GM23338 (cell line): ENCODE measurements at regions not wholly inside any gene's neighbourhood (a gene's known extent, or its start where the extent isn't known, plus 50 kb on each side); places are given as distances from the start of the nearest gene placed in this dataset.

Source experiments
- ATAC-seq: fragments of 200-7000 bp; cut with Tn5 transposase; 3 replicates; pipeline ENCODE4 v1.9.1; 2020
- DNase-seq: peaks from one replicate; pipeline ENCODE4 v3.0.0-alpha.2; 2015; ENCODE audit warnings: low spot score
- H2AFZ ChIP-seq: fragments of 200-600 bp; sonication (generic); 2 replicates; pipeline ENCODE4 v1.8.0; 2016; ENCODE audit warnings: antibody characterized with exemption, mild to moderate bottlenecking, moderate library complexity
- H3F3A ChIP-seq: fragments of 200-600 bp; sonication (generic); replicated peaks from 2 replicates; pipeline ENCODE4 v1.8.0; 2017; ENCODE audit warnings: antibody characterized with exemption, mixed run types, low read depth
- H3K27ac ChIP-seq: fragments of 200-600 bp; sonication (generic); 2 replicates; pipeline ENCODE4 v1.6.1; 2016; ENCODE audit warnings: low read depth
- H3K27me3 ChIP-seq: fragments of 200-600 bp; sonication (generic); 2 replicates; pipeline ENCODE4 v1.8.0; 2016; ENCODE audit warnings: mild to moderate bottlenecking, mixed run types, moderate library complexity; ENCODE audit not compliant: insufficient read depth
- H3K36me3 ChIP-seq: fragments of 200-600 bp; sonication (generic); 2 replicates; pipeline ENCODE4 v1.8.0; 2016; ENCODE audit warnings: mild to moderate bottlenecking; ENCODE audit not compliant: insufficient read depth
- H3K4me1 ChIP-seq: fragments of 200-600 bp; sonication (generic); 2 replicates; pipeline ENCODE4 v1.8.0; 2016; ENCODE audit warnings: mild to moderate bottlenecking, moderate library complexity; ENCODE audit not compliant: insufficient read depth
- H3K4me2 ChIP-seq: fragments of 200-600 bp; sonication (generic); 2 replicates; pipeline ENCODE4 v1.7.1; 2017; ENCODE audit warnings: mixed run types
- H3K4me3 ChIP-seq: fragments of 200-600 bp; sonication (generic); 2 replicates; pipeline ENCODE4 v1.6.1; 2016; ENCODE audit warnings: mixed run types
- H3K79me2 ChIP-seq: fragments of 200-600 bp; sonication (generic); replicated peaks from 2 replicates; pipeline ENCODE4 v1.8.0; 2017; ENCODE audit warnings: mild to moderate bottlenecking; ENCODE audit not compliant: insufficient read depth
- H3K9me2 ChIP-seq: fragments of 200-600 bp; sonication (generic); 2 replicates; pipeline ENCODE4 v1.8.0; 2017; ENCODE audit not compliant: insufficient read depth
- H4K20me1 ChIP-seq: fragments of 200-600 bp; sonication (generic); replicated peaks from 2 replicates; pipeline ENCODE4 v1.8.0; 2017; ENCODE audit warnings: mild to moderate bottlenecking; ENCODE audit not compliant: insufficient read depth
- H3K27ac Mint-ChIP-seq: 2 replicates; pipeline ENCODE4 v1.8.0; 2020; ENCODE audit warnings: inconsistent platforms, mild to moderate bottlenecking, moderate library complexity, mixed read lengths
- H3K27me3 Mint-ChIP-seq: 3 replicates; pipeline ENCODE4 v1.8.0; 2022; ENCODE audit warnings: low read depth, mild to moderate bottlenecking, moderate library complexity, mixed read lengths, inconsistent platforms; ENCODE audit not compliant: insufficient read depth, poor library complexity
- H3K36me3 Mint-ChIP-seq: 3 replicates; pipeline ENCODE4 v1.8.0; 2021; ENCODE audit warnings: low read depth, mild to moderate bottlenecking, inconsistent platforms, moderate library complexity, mixed read lengths
- H3K4me1 Mint-ChIP-seq: 3 replicates; pipeline ENCODE4 v1.8.0; 2020; ENCODE audit warnings: mild to moderate bottlenecking, inconsistent platforms, mixed read lengths
- H3K4me3 Mint-ChIP-seq: 3 replicates; pipeline ENCODE4 v1.8.0; 2021; ENCODE audit warnings: moderate library complexity, mild to moderate bottlenecking, inconsistent platforms, mixed read lengths
- H3K9me3 Mint-ChIP-seq: 3 replicates; pipeline ENCODE4 v1.8.0; 2020; ENCODE audit warnings: moderate library complexity, mild to moderate bottlenecking, inconsistent platforms, mixed read lengths
- CREB1 ChIP-seq: fragments of 250-450 bp; sonication (Bioruptor Pico); IDR thresholded peaks from 2 replicates; pipeline ENCODE4 v1.5.0; 2020; ENCODE audit warnings: low read depth, mild to moderate bottlenecking, moderate library complexity
- JUNB ChIP-seq: IDR thresholded peaks from one replicate; pipeline ENCODE4 v1.6.1; 2016; ENCODE audit warnings: antibody characterized with exemption; ENCODE audit not compliant: unreplicated experiment
- POLR2AphosphoS5 ChIP-seq: IDR thresholded peaks from 2 replicates; pipeline ENCODE4 v1.6.1; 2016; ENCODE audit warnings: antibody characterized with exemption, low read depth
- STAT1 ChIP-seq: IDR thresholded peaks from one replicate; pipeline ENCODE4 v1.6.1; 2016; ENCODE audit warnings: antibody characterized with exemption; ENCODE audit not compliant: unreplicated experiment
- ZNF331 ChIP-seq: fragments of 250-450 bp; sonication (Bioruptor Pico); IDR thresholded peaks from 2 replicates; pipeline ENCODE4 v1.5.0; 2020; ENCODE audit warnings: low read depth, mild to moderate bottlenecking, moderate library complexity
- TF ChIP-seq, protein P1 (sequence below): fragments of 250-450 bp; sonication (Bioruptor Pico); IDR thresholded peaks from 2 replicates; pipeline ENCODE4 v1.5.0; 2020; ENCODE audit warnings: mild to moderate bottlenecking, moderate library complexity
- TF ChIP-seq, protein P2 (sequence below): IDR thresholded peaks from one replicate; pipeline ENCODE4 v1.6.1; 2018; ENCODE audit warnings: antibody characterized with exemption; ENCODE audit not compliant: unreplicated experiment

DNA sequence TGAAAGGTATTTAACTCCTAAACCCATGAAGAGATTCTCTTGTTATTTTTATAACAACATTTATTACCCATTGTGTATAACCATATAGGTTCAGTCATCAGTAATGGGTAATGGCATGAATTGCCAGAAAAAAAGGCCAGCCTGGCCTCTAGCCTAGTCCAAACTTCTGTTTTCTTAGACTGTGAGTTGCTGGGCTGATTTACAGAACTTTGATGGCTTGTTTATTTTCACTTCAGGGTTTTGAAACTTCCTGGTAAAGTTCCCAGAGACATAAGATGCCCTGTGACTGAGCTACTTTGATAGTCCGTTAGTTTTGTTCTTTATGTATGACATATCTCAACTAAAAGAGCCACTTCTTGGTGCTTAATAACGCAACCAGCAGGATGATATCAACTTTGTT lies 164.8 kb downstream of the METTL4 start (continued):
- TF ChIP-seq, protein P1, sequence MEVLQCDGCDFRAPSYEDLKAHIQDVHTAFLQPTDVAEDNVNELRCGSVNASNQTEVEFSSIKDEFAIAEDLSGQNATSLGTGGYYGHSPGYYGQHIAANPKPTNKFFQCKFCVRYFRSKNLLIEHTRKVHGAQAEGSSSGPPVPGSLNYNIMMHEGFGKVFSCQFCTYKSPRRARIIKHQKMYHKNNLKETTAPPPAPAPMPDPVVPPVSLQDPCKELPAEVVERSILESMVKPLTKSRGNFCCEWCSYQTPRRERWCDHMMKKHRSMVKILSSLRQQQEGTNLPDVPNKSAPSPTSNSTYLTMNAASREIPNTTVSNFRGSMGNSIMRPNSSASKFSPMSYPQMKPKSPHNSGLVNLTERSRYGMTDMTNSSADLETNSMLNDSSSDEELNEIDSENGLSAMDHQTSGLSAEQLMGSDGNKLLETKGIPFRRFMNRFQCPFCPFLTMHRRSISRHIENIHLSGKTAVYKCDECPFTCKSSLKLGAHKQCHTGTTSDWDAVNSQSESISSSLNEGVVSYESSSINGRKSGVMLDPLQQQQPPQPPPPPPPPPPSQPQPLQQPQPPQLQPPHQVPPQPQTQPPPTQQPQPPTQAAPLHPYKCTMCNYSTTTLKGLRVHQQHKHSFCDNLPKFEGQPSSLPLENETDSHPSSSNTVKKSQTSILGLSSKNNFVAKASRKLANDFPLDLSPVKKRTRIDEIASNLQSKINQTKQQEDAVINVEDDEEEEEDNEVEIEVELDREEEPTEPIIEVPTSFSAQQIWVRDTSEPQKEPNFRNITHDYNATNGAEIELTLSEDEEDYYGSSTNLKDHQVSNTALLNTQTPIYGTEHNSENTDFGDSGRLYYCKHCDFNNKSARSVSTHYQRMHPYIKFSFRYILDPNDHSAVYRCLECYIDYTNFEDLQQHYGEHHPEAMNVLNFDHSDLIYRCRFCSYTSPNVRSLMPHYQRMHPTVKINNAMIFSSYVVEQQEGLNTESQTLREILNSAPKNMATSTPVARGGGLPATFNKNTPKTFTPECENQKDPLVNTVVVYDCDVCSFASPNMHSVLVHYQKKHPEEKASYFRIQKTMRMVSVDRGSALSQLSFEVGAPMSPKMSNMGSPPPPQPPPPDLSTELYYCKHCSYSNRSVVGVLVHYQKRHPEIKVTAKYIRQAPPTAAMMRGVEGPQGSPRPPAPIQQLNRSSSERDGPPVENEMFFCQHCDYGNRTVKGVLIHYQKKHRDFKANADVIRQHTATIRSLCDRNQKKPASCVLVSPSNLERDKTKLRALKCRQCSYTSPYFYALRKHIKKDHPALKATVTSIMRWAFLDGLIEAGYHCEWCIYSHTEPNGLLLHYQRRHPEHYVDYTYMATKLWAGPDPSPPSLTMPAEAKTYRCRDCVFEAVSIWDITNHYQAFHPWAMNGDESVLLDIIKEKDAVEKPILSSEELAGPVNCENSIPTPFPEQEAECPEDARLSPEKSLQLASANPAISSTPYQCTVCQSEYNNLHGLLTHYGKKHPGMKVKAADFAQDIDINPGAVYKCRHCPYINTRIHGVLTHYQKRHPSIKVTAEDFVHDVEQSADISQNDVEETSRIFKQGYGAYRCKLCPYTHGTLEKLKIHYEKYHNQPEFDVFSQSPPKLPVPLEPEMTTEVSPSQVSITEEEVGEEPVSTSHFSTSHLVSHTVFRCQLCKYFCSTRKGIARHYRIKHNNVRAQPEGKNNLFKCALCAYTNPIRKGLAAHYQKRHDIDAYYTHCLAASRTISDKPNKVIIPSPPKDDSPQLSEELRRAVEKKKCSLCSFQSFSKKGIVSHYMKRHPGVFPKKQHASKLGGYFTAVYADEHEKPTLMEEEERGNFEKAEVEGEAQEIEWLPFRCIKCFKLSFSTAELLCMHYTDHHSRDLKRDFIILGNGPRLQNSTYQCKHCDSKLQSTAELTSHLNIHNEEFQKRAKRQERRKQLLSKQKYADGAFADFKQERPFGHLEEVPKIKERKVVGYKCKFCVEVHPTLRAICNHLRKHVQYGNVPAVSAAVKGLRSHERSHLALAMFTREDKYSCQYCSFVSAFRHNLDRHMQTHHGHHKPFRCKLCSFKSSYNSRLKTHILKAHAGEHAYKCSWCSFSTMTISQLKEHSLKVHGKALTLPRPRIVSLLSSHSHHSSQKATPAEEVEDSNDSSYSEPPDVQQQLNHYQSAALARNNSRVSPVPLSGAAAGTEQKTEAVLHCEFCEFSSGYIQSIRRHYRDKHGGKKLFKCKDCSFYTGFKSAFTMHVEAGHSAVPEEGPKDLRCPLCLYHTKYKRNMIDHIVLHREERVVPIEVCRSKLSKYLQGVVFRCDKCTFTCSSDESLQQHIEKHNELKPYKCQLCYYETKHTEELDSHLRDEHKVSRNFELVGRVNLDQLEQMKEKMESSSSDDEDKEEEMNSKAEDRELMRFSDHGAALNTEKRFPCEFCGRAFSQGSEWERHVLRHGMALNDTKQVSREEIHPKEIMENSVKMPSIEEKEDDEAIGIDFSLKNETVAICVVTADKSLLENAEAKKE: no peak
- no peak for TF ChIP-seq CREB1

DNA sequence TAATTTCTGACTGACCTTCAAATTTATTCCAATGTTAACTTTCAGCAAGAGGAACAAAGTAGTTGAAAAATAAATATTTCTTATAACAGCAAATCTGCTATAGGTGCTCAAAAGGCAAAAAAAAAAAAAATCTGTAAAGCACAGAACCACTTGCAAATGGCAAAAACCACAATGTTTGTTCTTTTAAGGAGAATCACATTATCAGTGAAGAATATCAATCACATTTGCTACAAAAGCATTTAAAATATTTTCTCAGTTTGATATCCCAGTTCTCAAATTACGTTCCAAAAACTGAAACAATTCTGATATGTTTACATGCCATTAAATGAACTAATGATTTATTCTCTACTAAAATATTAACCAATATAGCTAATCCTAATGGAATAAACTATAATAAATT lies 163.3 kb downstream of the METTL4 start:
- no peak overlapping the region for H3K4me2 ChIP-seq
- H3K4me3 Mint-ChIP-seq: no peak overlapping the region
- H3K27me3 Mint-ChIP-seq: peaks cover 2% of the 10 kb centered on the region
- TF ChIP-seq ZNF331 (CRISPR knock-in tag) (no peak), POLR2AphosphoS5 (no peak), STAT1 (no peak), JUNB (no peak), CREB1 (no peak)
- TF ChIP-seq, protein P1: no peak
- TF ChIP-seq, protein P2, sequence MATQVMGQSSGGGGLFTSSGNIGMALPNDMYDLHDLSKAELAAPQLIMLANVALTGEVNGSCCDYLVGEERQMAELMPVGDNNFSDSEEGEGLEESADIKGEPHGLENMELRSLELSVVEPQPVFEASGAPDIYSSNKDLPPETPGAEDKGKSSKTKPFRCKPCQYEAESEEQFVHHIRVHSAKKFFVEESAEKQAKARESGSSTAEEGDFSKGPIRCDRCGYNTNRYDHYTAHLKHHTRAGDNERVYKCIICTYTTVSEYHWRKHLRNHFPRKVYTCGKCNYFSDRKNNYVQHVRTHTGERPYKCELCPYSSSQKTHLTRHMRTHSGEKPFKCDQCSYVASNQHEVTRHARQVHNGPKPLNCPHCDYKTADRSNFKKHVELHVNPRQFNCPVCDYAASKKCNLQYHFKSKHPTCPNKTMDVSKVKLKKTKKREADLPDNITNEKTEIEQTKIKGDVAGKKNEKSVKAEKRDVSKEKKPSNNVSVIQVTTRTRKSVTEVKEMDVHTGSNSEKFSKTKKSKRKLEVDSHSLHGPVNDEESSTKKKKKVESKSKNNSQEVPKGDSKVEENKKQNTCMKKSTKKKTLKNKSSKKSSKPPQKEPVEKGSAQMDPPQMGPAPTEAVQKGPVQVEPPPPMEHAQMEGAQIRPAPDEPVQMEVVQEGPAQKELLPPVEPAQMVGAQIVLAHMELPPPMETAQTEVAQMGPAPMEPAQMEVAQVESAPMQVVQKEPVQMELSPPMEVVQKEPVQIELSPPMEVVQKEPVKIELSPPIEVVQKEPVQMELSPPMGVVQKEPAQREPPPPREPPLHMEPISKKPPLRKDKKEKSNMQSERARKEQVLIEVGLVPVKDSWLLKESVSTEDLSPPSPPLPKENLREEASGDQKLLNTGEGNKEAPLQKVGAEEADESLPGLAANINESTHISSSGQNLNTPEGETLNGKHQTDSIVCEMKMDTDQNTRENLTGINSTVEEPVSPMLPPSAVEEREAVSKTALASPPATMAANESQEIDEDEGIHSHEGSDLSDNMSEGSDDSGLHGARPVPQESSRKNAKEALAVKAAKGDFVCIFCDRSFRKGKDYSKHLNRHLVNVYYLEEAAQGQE: no peak

More for the DNA sequence above, 163.3 kb downstream of the METTL4 start:
- H3K4me1 ChIP-seq: no peaks in the 10 kb centered on the region
- H3K9me3 Mint-ChIP-seq: no peaks in the 10 kb centered on the region
- no peak for ATAC-seq
- no peak overlapping the region for H3K27ac ChIP-seq
- no peaks in the 10 kb centered on the region for H3F3A ChIP-seq
- no peaks in the 10 kb centered on the region for H3K36me3 Mint-ChIP-seq
- DNase-seq: no peak
- no peak overlapping the region for H3K27ac Mint-ChIP-seq
- no peak overlapping the region for H3K4me3 ChIP-seq
- peaks cover 9% of the 10 kb centered on the region; the same call in 2 of the 3 replicates for H3K4me1 Mint-ChIP-seq
- H3K79me2 ChIP-seq: no peaks in the 10 kb centered on the region
- H4K20me1 ChIP-seq: no peaks in the 10 kb centered on the region
- no peaks in the 10 kb centered on the region for H3K27me3 ChIP-seq
- H2AFZ ChIP-seq: no peak overlapping the region
- H3K36me3 ChIP-seq: no peaks in the 10 kb centered on the region
- no peaks in the 10 kb centered on the region for H3K9me2 ChIP-seq
